NCI-H2081 (cell line): ENCODE measurements at regions not wholly inside any gene's neighbourhood (a gene's known extent, or its start where the extent isn't known, plus 50 kb on each side); places are given as distances from the start of the nearest gene placed in this dataset.

ENCODE experiments used
- DNase-seq, 2 experiments: peaks; one replicate each; lab custom pipeline; 2025; lab: John Stamatoyannopoulos, UW

DNA sequence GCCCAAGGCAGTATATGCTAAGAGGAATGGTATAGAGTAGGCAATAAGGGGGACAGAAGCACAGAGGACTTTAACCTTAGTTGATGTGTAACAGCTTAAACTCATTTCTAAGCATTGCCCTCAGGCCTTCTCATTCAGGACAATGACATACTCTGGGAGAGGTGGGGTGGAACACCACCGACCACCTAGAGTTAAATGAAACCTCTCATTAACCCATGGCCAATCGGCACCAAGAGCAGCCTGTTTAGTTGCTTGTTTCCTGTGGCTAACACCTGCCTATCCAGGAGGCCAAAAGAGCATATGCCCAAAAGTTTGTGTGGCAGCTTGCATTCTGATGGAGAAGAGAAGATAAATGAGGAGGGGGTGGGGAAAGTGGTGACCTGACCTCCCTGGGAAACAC, 50.0 kb downstream of the PABIR2 start:
- DNase-seq: no peak

DNA sequence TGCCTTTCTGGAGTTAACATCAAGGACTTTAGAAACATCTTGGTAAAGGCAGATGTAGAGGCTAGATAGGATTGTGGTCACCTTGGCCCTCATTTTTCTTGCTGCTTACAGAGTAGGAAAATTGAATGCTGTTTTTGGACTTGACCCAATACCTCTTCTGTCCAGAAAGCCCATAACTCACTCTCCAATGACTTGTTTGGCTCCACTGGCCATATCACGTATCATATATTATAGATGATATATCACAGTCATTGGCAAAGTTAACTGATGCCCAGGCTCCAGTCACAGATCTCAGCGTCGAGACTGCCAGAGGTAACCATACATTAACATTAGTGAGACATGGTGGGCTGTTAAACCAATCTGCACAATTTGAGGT, 50.6 kb downstream of the PABIR2 start:
- no peak for DNase-seq

- DNase-seq: no peak
Measured at GRCh38 chrX:134745636-134746409, 51.2 kb downstream of the PABIR2 start.

DNA sequence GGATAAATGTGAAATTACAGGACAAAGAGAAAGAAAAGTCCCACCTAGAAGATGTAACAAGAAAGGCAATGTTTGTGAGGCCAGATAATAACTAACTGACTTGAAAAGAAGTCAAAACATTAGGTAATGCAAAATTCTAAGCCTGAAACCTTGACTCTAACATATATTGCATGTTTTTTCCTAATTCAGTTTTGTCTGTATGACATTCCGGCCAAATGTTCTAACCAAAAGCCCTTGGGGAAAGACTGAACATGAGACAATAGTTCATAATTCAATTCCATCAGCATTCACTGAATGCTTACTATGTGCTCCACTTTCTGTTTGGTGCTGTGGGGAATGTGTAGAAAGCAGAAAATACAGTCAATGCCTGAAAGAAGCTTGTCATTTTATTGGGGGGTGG, 53.9 kb downstream of the PABIR2 start:
- no peak for DNase-seq

- no peak for DNase-seq
Measured at GRCh38 chrX:134742573-134742972, 54.4 kb downstream of the PABIR2 start.

GRCh38 chrX:134741746-134742145, 55.3 kb downstream of the PABIR2 start:
- no peak for DNase-seq

- DNase-seq: peak in 1 of 2 experiments; percentile 13
Measured at GRCh38 chrX:134738986-134739740, 57.8 kb downstream of the PABIR2 start.

- no peak for DNase-seq
Measured at GRCh38 chrX:134738445-134738844, 58.6 kb downstream of the PABIR2 start.

GRCh38 chrX:134737721-134738369, 59.2 kb downstream of the PABIR2 start:
- no peak for DNase-seq

DNA sequence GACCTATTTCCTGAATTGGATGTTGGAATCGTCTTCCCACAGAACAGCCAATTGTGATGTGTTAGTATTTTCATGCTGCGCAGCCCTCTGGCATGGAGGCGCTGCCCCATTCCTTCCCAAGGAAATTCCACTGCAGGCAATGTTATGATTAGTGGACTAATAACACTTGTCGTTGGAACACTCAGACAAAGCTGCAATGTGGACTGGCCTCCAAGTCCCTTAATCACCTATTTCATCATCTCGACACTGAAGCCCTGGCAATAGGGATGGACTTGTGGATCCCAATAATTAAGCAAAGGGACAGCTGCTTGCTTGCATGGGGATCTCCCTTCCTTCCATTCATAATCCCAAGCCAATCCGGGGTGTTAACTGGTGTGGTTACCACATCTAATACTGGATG, 59.9 kb downstream of the PABIR2 start:
- no peak for DNase-seq

DNA sequence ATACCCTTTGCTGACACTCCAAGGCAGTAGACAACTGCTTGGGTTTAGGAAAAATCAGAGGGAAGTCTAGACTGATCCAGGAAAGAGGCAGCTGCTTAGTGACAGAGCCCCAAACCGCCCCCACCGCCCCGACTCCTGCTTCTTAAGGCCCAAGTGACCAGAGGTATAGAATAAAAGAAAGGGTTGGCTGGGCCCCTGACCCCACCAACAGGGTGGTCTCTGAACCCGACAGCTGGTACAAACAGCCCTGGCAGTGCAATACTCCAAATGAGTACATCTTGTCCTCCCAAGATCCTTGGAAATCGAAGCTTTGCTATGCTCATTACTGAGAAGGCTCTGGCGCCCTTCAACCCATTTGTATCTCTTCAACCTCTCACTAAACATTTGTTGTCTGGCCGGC, 60.6 kb downstream of the PABIR2 start:
- no peak for DNase-seq

- peak in 1 of 2 experiments; percentile 67 for DNase-seq
Measured at GRCh38 chrX:134735015-134735414, 62.0 kb downstream of the PABIR2 start.

DNA sequence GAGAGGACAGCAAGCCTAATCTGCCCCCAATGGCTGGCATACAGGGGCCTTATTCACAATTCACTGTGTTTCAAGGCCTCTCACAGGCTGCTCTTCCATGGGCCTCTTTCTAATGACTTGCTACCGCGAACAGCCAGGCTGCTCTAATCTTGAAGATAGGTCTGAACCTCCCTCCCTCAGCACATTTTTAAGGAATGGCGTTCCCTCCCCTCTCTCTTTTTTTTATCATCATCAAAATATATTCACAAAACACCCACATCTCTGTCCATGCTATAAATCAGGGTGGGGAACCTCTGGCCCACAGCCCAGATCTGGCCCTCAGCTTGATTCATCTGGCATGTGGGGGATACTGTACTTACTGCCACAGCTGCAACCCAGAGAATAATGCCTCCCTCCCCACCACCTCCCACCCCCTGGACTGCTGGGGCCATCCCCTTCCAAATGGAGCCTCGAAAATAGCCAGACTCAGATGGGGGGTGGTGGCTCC, 62.5 kb downstream of the PABIR2 start:
- DNase-seq: peak; percentile 70 to 85

- DNase-seq: no peak
Measured at GRCh38 chrX:134733591-134733990, 63.4 kb downstream of the PABIR2 start.

DNA sequence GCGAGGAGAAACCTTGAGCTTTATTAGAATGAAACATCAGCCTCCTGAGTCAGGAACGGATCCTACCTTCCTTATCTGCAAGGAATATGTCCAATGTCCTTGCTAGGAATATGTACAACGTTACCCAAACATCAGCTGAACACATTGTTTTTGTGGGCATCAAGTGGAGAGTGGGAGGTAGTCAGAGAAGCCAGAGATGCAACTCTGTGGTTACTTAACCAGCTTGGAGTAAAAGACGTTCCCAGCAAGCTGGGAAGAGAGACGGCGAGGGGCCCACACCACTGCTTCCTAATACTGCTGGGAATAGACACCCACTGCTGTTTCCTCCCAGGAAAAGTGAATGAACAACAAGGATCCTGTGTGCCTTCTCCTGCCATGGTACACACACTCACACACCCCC, 64.3 kb downstream of the PABIR2 start:
- no peak for DNase-seq

GRCh38 chrX:134732152-134732551, 64.9 kb downstream of the PABIR2 start:
- DNase-seq: no peak

GRCh38 chrX:134727363-134727762, 69.1 kb upstream of the PLAC1 start:
- DNase-seq: no peak

DNA sequence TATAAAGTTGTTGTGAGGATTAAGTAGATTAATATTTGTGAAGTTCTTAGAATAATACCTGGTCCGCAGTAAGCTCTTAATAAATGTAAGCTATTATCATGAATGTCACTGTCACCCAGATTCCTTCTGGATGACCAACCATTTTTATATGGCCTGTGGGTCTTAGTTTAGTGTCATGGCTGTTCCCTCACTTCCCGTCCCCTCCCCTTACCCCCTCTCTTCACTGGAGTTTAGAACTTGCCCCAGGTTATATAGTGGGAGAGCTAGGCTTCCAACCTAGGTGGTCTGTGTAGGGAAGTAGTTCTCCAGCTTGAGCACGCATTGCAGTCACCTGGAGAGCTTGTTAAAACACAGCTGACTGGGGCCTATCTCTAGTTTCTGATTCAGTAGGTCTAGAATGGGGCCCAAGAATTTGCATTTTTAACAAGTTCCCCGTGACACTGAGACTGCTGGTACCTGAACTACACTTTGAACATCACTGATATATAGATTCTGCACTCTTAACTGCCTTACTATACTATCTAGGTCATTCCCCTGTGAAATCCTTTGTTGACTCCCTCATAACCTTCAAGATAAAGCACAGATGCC, 66.9 kb upstream of the PLAC1 start:
- DNase-seq: no peak

DNA sequence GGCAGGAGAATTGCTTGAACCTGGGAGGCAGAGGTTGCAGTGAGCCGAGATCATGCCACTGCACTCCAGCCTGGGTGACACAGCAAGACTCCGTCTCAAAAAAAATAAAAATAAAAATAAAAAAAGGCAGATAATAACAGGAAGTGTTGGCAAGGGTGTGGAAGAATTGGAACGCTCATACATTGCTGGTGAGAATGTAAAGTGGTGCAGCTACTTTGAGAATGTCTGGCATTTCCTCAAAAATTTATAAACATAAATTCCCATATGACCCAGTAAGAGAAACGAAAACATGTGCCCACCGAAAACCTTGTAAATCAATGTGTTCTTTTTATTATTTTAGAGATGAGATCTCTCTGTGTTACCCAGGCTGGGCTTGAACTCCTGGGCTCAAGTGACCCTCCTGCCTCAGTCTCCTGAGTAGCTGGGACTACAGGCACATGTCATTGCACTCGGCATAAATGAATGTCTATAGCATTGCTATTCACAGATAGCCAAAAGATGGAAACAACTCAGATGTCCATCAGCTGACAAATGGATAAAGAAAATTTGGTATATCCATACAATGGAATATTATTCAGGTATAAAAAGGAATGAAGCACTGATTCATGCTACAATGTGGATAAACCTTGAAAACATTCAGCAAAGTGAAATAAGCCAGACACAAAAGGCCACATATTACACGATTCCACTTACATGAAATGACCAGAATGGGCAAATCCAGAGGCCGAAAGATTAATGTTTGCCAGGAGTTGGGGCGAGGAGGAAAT, 63.7 kb upstream of the PLAC1 start:
- DNase-seq: no peak

GRCh38 chrX:134718966-134719317, 60.7 kb upstream of the PLAC1 start:
- DNase-seq: no peak

DNA sequence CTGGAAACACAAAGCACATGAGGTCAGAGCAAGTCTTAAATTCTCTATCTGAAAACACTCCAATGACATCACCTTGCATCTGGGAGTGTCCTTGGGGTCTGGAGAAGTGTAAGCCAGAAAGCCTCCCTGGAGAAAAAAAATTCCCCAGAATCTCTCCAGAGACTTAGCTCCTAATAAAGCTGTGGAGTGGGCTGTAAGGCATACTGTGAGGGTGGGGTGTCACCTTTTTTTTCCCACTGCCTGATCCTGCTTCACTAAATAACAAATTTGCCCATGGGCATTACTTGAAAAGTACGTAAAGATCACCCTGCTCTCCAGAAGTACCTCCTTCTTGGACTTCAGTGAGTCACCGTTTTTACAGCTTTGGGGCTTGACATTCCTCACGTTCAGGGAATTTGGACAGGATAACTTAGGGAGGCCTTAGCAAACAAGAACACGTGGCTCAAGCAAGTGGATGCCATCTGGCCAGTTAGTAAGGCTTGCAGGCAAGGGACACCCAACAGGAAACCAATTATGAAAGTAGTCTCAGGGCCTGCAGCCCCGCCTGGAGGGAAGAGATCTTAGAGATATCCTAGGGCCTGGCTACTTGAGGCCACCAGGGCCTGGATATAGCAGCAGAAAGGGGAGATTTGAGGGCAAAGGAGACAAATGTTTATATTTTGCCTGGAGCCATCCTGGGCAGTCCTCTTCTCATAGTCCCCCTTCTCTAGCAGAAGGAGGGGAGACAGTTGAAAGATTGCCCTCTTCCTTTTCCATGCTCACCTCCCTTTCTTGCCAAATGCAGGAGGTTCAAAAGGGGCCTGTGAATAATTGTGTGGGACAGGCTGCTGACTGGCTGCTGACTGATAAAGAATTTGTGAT, 60.1 kb upstream of the PLAC1 start:
- DNase-seq: no peak
